HG02610 (cell line): ENCODE measurements at regions not wholly inside any gene's neighbourhood (a gene's known extent, or its start where the extent isn't known, plus 50 kb on each side); places are given as distances from the start of the nearest gene placed in this dataset.

ENCODE experiments used
- ATAC-seq: cut with Tn5 transposase; IDR thresholded peaks from one replicate; pipeline ENCODE4 v1.9.1; 2021; ENCODE audit warnings: mild to moderate bottlenecking, moderate library complexity; ENCODE audit not compliant: unreplicated experiment

DNA sequence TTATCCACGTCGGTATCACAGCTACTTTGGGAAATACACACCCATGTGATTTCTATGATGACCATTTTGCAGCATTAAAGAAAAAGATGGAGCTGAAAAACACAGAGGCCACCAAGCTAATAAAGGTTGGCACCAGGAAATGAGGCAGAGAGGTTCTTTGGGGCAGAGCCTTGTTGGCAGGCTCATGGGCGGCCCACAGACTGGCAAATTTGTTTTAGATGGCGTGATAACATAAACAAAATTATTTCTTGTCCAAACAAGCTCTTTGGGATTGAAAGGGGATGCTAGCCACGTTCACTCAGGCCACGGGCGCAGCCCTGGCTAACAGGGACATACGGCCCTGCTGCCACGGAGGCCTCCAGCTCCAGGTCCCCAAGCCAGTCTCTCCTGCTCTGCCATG lies 135.9 kb upstream of the ZMIZ1 start:
- ATAC-seq, result no peak

DNA sequence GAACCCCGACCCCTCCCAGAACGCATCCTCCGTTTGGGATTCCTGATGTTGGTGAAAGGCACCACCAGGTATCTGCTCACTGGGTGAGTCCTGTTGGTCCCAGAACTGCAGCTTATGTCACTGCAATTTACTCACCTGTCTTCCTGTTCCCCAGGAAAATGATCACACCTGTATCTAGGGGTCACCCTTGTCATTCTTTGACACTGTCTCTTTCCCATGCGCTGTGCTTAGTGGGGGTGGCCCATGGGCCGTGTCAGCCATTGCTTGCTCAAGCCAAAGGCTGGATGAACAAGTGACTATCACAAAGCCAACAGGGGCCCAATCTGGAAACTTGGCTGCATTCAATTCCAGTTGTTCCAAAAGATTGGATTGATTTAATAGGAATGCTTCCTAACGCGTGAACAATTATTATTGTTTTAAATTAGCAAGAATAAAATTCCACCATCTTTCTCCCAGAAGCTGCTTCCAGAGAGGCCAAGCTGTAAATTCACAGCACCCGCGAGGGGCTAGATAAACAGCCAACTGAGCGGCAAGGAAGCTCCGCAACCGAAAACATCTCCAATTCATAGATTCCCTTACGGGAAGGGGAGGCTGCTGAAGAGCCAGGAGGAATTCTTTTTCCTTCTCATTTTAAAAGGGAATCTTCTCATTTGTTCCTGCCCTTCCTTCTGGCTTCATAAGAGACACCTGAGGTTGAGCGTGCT lies 134.8 kb upstream of the ZMIZ1 start:
- ATAC-seq, result no peak

DNA sequence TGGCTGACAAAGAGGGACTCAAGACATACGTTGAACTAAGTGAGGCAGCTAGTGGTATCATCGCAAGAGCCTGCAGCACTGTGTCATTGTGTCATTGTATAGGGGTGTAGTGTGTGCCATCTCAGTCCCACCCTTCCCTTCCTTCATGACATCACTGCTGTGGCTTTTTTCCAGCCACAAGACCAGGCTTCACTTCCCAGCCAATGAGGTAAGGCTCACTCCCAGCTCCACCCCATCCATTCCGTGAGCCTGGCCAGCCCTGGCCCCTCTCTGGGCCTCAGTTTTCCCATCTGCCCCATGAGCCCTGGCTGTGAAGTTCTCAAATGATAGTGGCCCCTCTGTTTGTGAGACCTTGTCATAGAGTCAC lies 134.3 kb upstream of the ZMIZ1 start:
- ATAC-seq, result no peak

DNA sequence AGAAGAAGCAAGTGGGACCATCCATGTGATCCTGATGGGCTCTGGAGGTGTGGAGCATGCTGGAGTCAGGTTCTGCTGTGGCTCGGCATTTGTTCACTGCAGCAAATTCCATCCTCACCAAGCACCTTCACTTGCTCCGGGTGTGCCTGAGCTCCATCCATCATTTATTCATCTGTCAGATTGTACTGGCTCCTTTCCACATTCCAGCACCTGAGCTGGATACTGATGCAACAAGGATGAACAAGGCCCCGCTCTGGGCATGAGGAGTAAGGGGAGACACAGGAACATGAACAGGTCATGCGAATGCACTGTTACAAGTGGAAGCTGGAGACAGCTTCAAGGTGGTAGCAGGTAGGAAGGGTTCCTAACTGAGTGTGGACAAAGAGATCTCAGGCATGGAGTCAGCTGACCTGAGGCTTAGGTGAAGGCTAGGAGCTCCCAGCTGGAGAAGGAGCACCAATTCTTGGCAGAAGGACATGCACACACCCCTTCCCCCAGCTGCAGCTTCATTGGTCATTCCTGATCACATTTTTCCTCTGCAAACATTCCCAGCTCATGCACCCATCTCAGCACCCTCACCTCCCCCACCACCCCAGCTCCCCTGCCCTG lies 133.7 kb upstream of the ZMIZ1 start:
- ATAC-seq, result no peak

DNA sequence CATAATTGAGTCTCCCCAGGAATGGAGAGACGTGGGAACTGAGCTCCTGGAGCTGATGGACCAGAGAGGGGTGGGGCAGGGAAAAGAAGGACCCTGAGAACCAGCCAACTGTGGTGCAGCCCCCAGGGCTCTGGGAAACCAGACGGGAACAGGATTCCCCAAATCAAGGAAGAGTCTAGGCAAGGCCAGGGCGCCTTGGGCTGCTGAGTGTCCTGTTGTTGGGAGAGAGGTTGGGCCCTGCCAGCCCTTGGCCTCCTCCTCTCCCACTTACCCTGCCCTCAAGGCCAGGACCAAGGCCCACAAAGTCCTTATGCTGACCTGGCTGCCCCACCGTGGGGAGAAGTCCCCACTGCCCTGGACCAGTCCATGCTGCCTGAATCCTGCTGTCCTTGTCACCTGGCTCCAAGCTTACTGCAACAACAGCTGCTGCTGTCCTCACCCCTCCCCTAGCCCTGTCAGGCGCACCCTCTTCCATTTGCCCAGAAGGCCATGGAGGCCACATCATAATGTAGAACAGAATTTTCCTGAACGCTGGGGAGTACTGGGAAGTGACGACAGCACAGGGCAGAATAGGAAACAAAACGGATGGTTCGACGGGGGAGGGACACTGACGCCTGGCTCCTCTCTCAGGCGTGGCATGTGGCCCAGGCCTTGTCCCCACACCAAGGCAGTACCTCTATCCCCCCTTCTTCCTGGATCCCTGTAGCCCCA lies 132.9 kb upstream of the ZMIZ1 start:
- ATAC-seq, result no peak

DNA sequence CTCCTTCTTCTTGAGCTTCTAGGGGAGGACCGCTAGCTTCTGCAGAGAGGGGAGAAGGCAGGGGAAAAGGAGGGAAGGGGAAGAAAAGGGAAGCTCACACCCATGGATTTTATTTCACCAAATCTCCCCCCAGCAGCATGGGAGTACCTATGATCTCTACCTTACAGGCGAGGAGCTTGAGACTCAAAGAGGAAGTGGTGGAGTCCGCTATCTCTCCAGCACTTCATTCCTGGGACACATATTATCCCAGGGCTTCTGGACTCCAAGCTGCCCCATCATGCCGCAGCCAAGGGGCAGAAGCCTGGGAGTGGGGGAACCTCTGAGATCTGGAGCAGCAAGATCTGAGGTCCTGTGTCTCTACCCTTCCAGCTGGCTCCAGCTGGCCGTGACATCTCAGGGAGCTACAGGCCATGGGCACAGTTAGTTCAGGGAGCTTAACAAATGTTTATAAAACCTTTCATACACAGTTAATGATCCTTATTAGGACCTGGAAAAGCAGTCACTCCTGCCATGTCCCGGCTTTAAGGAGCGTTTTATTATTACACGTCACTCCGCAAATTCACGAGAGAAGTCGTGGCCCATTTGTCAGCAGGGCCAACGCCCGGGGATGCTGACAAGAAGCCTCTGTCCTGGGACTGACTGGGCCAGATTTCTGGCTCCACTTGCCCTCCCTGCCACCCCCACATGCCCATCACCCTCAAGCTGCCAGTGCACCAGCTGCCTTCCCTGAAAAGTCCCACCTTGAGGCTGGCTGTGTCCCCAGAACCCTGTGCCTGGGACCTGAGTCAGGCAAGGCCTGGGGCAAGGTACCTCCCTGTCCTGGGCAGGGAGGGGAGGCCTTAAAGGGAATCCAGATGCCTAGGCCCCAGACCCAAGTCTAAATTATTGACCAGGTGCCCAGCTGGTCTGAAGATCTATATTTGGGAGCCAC lies 132.1 kb upstream of the ZMIZ1 start:
- no peak for ATAC-seq

DNA sequence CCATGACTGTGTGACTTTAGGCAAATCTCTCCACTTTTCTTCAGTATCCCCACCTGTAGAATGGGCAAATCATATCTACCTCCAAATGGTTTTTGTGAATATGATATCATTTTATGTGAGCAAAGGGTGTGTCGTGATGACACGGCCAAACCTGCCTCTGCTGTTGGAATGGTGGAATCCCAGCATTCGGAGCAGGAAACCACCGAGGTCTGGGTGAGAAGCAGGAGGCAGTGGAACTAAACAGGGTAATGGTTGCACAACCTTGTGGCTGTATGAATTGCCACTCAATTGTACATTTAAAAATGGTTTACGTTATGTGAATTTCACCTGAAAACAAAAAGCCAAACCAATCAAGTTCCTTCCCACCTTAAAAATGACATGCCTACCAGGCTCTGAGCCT lies 131.4 kb upstream of the ZMIZ1 start:
- no peak for ATAC-seq

DNA sequence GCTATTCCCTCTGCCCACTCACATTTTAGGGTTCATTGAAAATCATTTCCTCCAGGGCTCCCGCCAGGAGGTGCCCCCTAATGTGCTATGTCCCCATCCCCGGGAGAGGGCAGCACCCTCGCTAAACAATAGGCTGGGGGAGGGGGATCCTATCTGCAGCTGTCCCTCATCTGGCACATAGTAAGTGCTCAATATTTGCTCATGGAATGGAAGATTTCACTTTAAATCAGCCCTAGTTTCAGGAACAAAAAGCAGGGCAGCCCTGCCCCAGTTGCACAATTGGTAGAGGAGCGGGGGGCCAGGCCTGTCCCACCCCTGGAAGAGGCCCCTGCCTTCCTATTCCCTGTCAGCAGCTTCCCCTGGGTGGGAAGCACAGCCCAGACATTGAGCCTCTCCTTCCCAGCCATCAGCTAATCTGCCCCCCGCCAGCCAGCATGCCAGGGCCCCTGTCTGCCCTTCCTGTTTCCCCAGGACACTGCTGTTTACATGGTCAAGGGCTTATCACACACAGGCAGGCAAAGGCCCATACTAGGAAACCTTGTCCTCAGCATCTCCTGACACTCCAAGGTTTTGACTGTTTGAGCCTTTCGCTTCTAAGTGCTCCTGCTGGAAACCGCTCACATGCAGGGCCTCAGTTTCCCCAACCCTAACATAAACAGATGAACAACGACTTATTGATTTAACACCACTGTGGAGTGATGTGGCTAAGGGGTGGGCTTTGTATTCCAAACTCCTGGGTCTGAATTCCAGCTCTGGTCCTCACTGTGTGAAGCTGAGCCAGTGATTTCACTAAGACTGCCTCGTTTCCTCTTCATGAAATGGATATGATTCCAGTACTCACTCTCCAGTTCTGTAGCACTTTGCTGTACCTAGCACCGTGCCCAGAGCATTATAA lies 130.7 kb upstream of the ZMIZ1 start:
- no peak for ATAC-seq

DNA sequence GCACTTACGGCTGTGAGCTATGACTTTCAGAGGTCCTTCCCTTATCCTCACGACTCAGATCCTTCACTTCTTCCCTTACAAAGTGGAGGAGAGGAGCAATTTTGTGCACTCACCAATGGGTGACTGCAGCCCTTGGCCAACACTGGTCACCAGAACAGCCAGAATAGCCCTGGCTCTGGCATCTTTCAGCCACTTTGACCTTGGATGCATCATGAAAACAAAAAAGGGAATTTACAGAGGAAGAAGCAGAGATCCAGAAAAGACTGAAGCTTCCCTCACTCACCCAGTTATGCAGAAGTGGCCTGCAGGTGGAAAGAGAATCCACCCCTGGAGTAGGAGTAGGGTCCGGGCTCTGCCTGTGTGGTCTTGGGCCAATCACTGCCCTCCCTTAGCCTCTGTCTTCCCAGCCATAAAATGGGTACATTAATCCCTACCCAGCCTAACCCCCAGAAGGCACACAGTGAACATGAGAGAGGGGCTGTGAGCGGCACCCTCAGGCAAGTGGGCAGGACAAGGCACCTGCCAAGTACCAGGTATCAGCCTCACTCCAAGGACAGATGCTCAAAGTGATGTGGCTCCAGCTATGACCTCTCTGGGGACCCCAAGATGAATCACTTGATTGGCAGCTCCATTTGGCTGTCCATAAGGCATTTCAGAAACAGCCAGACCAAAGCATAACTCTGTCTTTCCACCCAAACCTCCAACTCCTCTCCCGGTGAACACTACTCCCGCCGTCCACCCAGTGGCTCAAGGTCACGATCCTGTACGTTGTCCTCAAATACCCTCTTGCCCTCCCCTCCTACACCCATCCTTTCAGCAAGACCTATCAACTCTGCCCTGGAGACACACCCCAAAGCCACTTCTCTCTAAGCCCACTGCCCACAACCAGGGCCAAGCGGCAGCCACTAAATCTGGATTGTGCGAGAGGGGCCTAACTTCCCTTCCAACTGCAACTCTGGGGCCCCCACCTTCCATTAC lies 129.8 kb upstream of the ZMIZ1 start:
- ATAC-seq, result no peak

DNA sequence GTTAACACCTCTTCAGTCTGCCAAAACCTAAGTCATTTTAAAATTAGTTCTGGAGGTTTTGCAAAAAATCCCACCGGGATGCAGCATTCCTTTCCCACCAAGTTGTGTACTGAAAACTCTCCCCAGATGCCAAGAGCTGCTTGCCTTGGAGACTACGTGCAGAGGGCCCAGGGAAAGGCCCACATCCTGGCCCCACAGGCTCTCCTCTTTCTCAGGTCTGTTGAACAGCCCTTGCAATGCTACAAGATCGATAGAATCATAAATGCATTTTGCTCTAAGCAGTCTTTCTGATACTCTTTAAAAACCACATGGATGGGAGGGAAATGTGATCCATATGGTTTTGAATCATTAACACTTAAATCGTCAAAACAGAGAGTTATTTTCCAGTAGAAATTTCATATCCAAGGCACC lies 126.7 kb upstream of the ZMIZ1 start:
- no peak for ATAC-seq

DNA sequence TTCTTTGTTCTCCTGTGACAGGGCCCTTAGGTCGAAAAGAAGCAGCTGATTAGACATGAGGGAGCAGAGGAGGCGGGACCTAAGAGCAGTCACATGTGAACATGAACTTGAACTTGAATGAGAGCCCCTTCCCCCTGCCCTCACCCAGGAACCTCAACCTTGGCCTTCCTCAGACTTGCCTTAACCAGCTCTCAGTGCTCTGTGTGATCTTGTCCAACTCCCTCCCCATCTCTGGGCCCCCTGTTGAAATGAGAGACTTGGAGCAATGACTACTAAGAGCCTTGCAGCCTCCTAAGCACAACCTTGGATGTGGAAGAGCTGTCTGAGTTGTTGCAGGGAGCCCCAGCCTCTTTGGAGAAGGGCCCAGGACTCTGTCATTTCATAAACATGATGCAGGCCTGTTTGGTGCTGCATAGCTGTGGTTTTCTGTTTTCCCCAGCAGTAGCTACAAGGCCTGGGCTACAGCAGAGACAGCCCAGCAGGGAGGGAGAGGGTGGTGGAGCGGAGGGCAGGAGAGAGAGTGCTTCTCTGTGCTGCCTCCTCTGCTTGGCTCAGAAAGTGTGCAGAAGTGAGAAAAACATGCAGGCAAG lies 123.9 kb upstream of the ZMIZ1 start:
- no peak for ATAC-seq

DNA sequence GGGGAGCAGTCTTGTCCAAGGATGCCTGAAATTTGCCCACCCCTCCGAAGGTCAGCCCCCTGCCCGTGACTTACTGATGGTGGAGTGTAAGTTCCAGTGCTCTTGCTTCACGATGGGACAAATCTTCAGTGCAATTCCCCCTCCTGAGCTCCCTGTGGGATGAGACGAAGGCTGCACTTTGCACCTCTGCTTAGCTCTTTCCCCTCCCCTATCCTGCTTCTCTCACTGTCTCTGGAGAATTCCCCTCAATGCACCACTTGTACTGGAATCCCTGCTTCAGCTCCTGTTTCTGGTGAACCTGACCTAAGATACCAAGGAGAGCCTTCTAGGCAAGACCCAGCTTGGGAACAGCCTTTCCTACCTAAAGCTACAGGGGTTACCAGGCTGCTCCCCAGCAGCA lies 122.9 kb upstream of the ZMIZ1 start:
- no peak for ATAC-seq

DNA sequence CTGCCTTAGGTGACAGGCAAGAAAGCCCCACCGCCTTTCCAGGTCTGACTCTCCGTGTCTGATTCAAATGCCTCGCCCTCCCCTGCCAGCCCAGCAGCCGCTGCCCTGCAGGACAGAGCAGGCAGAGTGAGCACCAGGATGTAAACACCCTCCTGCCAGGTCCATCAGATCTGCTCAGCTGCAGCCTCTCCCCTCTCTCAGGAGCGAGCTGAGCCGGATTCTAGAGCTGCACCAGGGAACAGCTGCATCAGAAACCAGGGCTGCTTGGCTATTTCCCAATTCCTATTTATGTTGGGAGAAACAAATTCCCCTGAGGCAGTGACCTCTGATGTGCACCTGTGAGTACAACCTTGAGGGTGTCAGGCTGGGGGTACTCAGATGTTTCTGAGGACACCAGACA lies 121.5 kb upstream of the ZMIZ1 start:
- ATAC-seq, result no peak

DNA sequence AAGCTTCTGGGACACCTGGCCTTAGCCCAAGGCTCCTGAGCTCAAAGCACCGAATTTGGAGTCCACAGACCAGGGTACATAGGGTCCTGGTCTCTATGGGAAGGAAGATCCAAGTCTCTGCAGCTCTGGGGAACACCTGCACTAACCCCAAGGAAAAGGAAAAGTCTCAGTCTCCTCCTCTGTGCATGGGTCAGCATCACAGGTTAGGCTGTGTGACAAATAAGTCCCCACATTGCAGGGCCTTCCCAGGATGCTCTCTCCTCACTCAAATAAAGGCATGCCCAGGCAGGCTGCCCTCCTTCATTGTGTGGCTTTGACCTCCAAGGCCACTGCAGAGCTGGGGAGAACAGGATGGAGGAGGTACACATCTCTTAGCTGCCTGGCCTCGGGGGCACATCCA lies 121.0 kb upstream of the ZMIZ1 start:
- ATAC-seq, result no peak

DNA sequence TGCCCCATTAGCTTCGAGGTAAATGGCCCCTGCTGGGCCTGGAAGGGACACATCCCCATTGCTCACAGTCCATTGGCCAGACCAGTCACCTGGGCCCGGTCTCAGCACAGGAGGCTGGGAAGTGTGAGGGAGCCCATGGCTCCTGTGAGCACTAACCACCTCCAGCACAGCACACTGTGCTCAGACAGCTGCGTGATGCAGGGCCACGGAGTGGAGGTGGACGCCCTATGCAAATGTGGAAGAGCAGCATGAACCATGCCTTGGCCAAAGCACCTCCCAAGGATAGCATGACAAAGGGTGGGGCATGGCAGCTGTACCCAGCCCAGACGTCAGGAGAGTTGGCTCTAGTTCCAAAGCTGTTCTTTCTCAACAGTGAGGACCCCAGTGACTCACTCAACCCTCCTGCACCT lies 120.1 kb upstream of the ZMIZ1 start:
- ATAC-seq, result no peak

DNA sequence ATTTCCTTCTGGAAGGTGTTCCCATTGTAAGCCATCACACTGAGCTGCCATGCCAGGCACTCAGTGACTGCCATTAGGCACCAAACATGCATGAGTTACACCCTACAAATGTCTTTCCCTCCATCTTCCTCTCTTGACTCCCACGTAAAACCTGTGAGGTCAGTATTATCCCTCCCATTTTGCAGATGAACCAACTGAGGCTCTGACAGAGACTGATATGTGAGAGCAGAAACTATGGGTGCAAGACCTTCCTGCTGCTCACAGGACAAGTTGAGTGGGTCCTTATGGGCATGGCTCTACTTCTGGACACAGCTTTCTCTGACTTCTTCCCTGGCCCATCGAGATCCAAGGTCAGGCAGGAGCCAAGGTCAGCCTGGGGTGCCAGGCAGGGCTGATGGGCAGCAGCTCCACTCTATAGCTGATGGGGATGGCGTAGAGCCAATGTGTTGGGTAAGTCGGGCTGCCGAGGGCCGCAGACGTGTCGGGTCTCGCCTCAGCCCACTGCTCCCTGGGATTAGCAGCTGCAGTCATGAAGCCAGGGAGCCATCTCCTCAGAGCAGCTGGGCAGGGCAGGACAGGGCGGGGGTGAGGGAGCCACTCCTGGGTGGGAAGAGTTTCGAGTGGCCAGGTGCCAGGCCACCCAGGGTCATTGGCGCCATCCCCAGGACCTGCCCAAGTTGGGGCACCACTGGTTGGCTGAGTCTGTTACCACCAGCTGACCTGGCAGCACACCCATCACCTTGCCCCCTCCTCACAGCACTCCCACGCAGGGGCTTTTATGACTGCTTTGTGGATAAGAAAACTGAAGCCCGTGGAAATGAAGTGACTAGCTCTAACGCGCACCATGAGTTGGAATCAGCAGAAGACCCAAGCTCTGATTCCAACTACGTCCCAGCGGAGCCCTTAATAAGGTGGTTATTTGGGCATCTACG lies 117.8 kb upstream of the ZMIZ1 start:
- ATAC-seq, result no peak

DNA sequence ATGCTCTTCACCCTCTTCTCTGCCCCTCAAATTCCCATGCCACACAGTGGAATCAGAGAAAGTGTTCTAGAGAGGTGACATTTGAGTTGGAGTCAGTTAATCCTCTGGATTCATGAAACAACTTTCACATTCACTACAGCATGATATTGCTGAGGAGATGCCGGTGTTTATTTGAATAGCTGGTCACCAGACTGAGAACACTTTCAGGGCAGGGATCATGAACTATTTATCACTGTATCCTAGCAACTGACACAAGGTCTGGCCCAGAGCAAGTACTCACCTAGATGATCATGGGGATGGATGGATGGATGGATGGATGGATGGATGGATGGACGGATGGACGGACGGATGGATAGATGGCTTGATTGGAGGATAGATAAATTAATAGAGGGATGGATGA lies 116.7 kb upstream of the ZMIZ1 start:
- no peak for ATAC-seq

DNA sequence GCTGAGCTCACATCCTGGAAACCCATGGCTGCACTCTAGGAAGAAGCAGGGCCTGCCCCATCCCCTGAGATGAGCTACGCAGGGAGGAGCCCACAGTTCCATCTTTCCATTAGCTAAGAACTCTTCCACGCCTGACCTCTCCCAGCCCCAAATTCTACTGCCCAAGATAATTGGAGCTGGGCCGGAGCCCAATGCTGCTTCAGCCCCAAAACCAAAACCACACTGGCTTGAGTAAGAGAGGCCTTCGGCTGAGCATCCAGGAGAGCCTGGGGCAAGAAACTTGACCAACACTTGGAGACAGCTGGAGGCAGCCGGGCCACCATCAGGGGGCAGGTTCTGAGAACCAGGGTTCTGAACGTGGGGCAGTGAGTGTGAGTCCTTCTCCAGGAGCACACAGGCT lies 116.1 kb upstream of the ZMIZ1 start:
- no peak for ATAC-seq
